HUES48 (cell line): ENCODE measurements at regions not wholly inside any gene's neighbourhood (a gene's known extent, or its start where the extent isn't known, plus 50 kb on each side); places are given as distances from the start of the nearest gene placed in this dataset.
A peak's percentile ranks its signal among the peaks of the same experiment; 100 is the strongest.
"Not testable (repeated sequence)": the region's sequence is repeated elsewhere in the genome, so short reads cannot be mapped to it uniquely, and the experiment has no call there.

Source experiments
- H3K27ac ChIP-seq: one replicate; pipeline ENCODE4 v1.7.0; 2013; ENCODE audit warnings: low read depth, low read length, inconsistent platforms
- H3K27me3 ChIP-seq: 2 replicates; pipeline ENCODE4 v1.6.1; 2013; ENCODE audit warnings: mild to moderate bottlenecking, low read length; ENCODE audit not compliant: control insufficient read depth, insufficient read depth
- H3K36me3 ChIP-seq: 2 replicates; pipeline ENCODE4 v1.6.1; 2013; ENCODE audit warnings: low read length; ENCODE audit not compliant: control insufficient read depth, insufficient read depth
- H3K4me1 ChIP-seq: 2 replicates; pipeline ENCODE4 v1.6.1; 2013; ENCODE audit warnings: mild to moderate bottlenecking, low read length; ENCODE audit not compliant: control insufficient read depth, insufficient read depth
- H3K4me3 ChIP-seq: 2 replicates; pipeline ENCODE4 v1.5.1; 2013; ENCODE audit warnings: mild to moderate bottlenecking, low read depth, low read length
- H3K9ac ChIP-seq: 2 replicates; pipeline ENCODE4 v1.6.1; 2013; ENCODE audit warnings: mild to moderate bottlenecking, low read depth, low read length, moderate library complexity
- H3K9me3 ChIP-seq: 2 replicates; pipeline ENCODE4 v1.6.1; 2013; ENCODE audit warnings: low read length; ENCODE audit not compliant: control insufficient read depth, insufficient read depth

DNA sequence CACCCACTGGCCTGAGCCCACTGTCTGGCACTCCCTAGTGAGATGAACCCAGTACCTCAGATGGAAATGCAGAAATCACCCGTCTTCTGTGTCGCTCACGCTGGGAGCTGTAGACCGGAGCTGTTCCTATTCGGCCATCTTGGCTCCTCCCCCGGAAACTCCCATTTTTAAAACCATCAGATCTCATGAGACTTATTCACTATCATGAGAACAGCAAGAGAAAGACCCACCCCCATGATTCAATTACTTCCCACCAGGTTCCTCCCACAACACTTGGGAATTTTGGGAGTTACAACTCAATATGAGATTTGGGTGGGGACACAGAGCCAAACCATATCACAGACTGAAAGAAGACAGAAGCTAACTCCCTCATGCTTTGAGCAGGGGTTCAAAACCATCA lies 134.5 kb downstream of the SLC39A8 start:
- H3K4me1 ChIP-seq, H3K36me3 ChIP-seq, H3K27me3 ChIP-seq, H3K9me3 ChIP-seq, H3K27ac ChIP-seq, H3K9ac ChIP-seq, H3K4me3 ChIP-seq: not testable (repeated sequence)

DNA sequence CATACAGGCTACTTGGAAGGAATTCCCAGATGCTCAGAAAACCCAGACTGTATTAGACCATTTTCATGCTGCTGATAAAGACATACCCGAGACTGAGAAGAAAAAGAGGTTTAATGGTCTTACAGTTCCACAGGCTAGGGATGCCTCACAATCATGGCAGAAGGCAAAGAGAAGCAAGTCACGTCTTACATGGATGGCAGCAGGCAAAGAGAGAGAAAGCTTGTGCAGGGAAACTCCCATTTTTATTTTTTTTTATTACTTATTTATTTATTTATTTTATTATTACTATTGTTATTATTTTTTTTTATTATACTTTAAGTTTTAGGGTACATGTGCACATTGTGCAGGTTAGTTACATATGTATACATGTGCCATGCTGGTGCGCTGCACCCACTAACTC lies 140.6 kb downstream of the SLC39A8 start:
- H3K27ac ChIP-seq, H3K36me3 ChIP-seq, H3K9ac ChIP-seq, H3K4me3 ChIP-seq, H3K4me1 ChIP-seq, H3K9me3 ChIP-seq, H3K27me3 ChIP-seq: not testable (repeated sequence)

DNA sequence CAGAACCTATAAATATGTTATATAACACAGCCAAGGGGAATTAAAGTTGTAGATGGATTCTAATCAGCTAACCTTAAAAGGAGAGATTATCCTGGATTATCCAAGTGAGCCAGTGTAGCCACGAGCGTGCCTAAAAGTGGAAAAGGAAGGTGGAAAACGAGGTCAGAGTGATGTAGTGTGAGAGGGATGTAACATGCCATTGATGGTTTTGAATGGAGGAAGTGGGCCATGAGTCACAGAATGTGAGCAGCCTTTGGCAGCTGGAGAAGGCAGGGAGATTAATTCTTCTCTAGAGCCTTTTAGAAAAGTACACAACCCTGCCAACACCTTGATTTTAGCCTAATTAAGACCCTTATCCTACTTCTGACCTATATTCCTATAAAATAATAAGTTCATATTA lies 149.1 kb downstream of the SLC39A8 start:
- Histone ChIP-seq H3K36me3 (no peaks in the 10 kb centered on the region), H3K9ac (no peak overlapping the region), H3K27ac (no peak overlapping the region), H3K4me3 (no peak overlapping the region), H3K4me1 (no peaks in the 10 kb centered on the region), H3K9me3 (no peaks in the 10 kb centered on the region), H3K27me3 (no peaks in the 10 kb centered on the region)

DNA sequence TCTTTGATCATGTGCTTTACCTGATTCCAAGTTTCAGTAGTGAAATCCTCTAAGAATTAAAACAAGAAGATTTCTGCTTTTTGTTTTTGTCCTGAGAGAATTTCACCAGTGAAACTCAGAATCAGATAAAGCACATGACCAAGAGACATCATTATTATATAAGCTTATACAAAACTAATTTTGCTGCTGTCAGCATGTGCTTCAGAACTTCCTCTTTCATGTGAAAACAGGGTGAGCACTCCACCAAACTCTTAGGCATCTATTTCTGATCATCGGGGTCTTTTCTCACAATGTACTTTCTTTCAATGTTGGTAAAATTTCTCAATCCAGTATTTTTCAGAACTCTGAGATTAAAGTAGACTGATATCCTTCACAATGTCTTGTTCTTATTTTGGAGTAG lies 152.1 kb downstream of the SLC39A8 start:
- Histone ChIP-seq H3K4me1 (peaks cover 13% of the 10 kb centered on the region), H3K9ac (no peak overlapping the region), H3K27ac (no peak overlapping the region)

DNA sequence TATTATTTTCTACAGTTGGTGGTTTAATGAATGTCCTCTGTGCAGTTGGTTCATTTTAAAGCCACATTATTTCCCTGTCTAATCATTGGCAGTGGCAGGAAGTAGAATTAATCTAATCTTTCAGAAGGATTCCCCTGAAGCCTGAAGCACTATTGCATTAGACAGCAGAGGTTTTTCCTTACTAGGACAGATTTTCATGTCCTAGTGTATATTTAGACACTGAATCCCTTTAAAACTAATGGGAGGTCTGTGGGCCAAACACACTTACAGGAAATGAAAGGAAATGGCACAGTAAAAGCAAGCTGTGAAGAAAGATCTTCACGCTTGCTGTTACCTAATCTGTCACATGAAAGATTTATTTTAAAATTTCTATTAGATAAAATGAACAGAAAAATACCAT lies 165.2 kb downstream of the SLC39A8 start:
- no peak overlapping the region for H3K27ac ChIP-seq
- H3K36me3 ChIP-seq: no peaks in the 10 kb centered on the region
- no peaks in the 10 kb centered on the region for H3K27me3 ChIP-seq
- H3K4me3 ChIP-seq: no peak overlapping the region
- H3K9me3 ChIP-seq: no peaks in the 10 kb centered on the region
- no peak overlapping the region for H3K9ac ChIP-seq
- H3K4me1 ChIP-seq: no peaks in the 10 kb centered on the region

More for the DNA sequence above, 152.1 kb downstream of the SLC39A8 start:
- no peaks in the 10 kb centered on the region for H3K27me3 ChIP-seq
- no peaks in the 10 kb centered on the region for H3K9me3 ChIP-seq
- H3K4me3 ChIP-seq: no peak overlapping the region
- no peaks in the 10 kb centered on the region for H3K36me3 ChIP-seq

DNA sequence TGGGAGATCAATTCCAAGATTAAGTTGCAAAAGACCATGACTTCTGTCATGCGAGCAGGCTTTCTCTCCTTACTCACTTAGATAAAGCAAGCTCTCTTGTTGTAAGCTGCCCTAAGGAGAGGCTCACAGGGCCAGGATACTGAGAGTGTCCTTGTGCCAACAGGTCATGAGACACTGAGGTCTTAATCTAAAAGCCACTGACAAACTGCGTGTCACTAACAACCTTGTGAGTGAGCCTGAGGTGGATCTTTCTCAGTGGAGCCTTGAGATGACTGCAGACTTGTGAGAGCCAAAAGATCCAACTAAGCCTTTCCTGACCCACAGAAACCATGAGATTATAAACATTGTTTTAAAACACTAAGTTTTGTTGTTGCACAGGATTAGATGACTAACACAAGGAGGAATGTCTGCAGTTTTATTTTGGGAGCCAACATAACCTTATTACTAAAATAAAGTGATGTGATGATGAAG lies 170.5 kb downstream of the SLC39A8 start:
- Histone ChIP-seq H3K27ac (no peak overlapping the region), H3K9ac (no peak overlapping the region), H3K27me3 (no peaks in the 10 kb centered on the region), H3K4me3 (no peak overlapping the region), H3K36me3 (no peaks in the 10 kb centered on the region), H3K9me3 (no peaks in the 10 kb centered on the region), H3K4me1 (no peaks in the 10 kb centered on the region)

DNA sequence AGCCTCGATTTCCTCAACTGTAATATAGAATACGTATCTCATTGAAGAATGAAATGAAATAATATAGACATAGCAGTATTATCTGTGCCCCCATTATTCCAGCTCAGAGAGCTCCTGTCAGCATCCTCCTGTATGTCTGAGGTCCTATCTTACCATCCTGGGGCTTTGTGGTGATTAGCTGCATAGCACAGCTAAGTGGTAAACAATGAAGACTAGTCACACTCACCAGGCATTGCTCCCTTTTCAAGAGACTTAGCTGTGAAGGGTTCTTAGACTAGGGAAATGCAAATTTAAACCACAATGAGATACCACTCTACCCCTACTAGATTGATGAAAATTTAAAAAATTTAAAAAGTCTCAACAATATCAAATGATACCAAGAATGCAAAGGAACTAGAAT lies 172.9 kb downstream of the SLC39A8 start:
- H3K4me3 ChIP-seq: no peak overlapping the region
- no peaks in the 10 kb centered on the region for H3K4me1 ChIP-seq
- no peak overlapping the region for H3K9ac ChIP-seq
- H3K27me3 ChIP-seq: no peaks in the 10 kb centered on the region
- no peaks in the 10 kb centered on the region for H3K9me3 ChIP-seq
- H3K36me3 ChIP-seq: no peaks in the 10 kb centered on the region
- H3K27ac ChIP-seq: peak overlapping the region; percentile 2

DNA sequence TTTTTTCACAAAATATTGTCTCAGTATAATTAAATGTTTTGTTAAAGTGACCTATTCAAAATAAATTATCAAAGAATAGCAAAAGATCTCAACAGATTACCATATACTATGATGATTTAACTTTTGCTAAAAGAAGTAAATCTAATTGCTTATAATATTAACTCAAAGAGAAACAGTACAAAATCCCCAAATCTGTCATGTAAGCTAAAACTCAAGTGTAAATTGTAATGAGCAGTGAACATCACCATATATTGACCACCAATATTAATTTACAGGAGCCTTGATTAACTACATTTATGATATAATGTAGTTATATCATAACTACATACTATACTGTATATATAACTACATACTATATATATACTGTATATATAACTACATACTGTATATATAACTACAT lies 174.4 kb downstream of the SLC39A8 start:
- H3K9me3 ChIP-seq: no peaks in the 10 kb centered on the region
- no peaks in the 10 kb centered on the region for H3K27me3 ChIP-seq
- no peak overlapping the region for H3K9ac ChIP-seq
- H3K4me1 ChIP-seq: no peaks in the 10 kb centered on the region
- H3K4me3 ChIP-seq: no peak overlapping the region
- no peak overlapping the region for H3K27ac ChIP-seq
- no peaks in the 10 kb centered on the region for H3K36me3 ChIP-seq

DNA sequence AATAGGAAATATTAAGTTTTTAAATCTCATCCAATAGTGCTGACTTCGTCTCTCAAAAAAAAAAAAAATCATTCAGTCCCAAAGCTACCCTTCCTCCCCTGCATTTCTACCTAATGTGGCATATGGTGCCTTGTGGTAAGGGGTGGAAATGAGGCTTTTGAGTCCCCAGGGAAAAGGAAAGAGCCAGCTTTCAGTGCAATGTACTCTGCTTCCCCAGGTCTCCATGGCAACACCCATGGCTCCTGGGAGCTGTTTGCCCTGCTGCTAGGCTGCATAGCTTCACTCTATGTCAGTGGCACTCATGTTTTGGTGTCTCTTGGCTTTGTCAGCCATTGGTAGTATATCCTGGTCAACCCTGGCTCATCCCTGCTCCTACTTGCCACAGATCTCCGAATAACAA lies 175.9 kb downstream of the SLC39A8 start:
- no peak overlapping the region for H3K4me3 ChIP-seq
- no peak overlapping the region for H3K27ac ChIP-seq
- H3K4me1 ChIP-seq: no peaks in the 10 kb centered on the region
- no peak overlapping the region for H3K9ac ChIP-seq
- H3K36me3 ChIP-seq: no peaks in the 10 kb centered on the region
- H3K27me3 ChIP-seq: no peaks in the 10 kb centered on the region
- H3K9me3 ChIP-seq: no peaks in the 10 kb centered on the region

DNA sequence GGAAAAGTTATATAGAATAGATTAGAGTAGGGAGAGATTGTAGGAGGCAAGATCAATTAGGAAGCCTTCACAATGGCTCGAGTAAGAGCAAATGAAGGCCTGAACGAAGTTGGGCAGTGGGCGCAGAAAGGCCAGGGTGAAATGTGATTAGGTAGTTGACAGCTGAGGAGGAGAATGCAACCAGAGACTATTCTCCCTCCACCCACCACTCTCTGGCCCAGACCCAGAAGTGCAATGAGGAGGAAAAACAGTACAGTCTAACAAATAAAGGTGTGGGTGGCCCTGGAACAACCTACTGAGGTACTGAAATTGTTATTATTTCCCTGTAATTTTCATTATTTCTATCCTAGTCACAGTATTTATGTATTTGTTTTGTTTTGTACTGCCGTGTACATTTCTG lies 176.7 kb downstream of the SLC39A8 start:
- Histone ChIP-seq H3K27ac (no peak overlapping the region), H3K9me3 (no peaks in the 10 kb centered on the region), H3K4me1 (no peaks in the 10 kb centered on the region), H3K36me3 (no peaks in the 10 kb centered on the region), H3K27me3 (no peaks in the 10 kb centered on the region), H3K9ac (no peak overlapping the region), H3K4me3 (no peak overlapping the region)

DNA sequence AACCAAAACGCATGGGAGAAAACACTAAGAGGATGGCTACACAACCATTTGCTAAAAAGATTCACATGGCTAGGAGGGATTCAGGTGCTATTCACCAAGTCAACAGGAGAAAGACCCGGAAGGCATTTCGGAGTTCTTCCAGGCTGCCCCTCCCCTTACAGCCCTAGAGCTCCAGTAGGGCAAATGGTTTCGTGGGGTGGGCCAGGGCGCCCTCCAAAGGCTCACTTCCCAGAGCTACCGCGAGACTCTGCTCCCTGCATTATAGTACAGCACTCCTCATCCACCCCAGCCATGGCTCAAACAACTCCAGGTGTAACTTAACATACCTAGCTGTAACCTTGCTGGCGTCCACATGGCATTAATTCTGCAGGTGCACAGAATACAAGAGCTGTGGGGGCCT lies 179.7 kb downstream of the SLC39A8 start:
- H3K4me3 ChIP-seq: no peak overlapping the region
- no peak overlapping the region for H3K27ac ChIP-seq
- H3K4me1 ChIP-seq: no peaks in the 10 kb centered on the region
- no peaks in the 10 kb centered on the region for H3K36me3 ChIP-seq
- peaks cover 4% of the 10 kb centered on the region; the same call in 1 of the 2 replicates for H3K9me3 ChIP-seq
- no peak overlapping the region for H3K9ac ChIP-seq
- no peaks in the 10 kb centered on the region for H3K27me3 ChIP-seq
